A204.1 (cell line): ENCODE measurements at regions not wholly inside any gene's neighbourhood (a gene's known extent, or its start where the extent isn't known, plus 50 kb on each side); places are given as distances from the start of the nearest gene placed in this dataset.

Experiments used
- FAIRE-seq: peaks from 2 replicates; lab custom pipeline; 2012; peaks lifted over from hg19 to GRCh38; lab: Jason Lieb, UNC

GRCh38 chr1:237981223-237981622 is 90.5 kb upstream of the ZP4 start:
- FAIRE-seq: no peak

- no peak for FAIRE-seq
These were observed 85.6 kb upstream of the ZP4 start for GRCh38 chr1:237976331-237976730.

DNA sequence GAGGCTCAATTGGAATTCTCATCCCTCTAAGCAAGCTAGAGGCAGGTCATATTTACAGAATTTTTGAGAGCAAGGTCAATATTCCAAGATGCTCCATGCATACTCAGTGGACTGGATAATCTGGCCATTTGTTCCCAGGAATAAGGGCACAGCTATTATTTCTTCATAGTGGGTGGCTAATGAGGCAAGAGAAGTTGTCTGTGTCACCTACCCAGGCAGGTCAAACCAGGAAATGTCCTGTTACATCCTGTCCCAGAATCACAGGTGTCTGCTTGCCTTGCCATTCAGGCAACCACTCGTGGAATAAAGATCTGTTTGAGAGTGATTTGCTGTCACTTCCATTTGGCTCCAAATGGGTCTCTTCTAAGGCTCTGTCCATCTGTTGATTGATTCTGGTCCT is 85.2 kb upstream of the ZP4 start:
- FAIRE-seq: no peak

DNA sequence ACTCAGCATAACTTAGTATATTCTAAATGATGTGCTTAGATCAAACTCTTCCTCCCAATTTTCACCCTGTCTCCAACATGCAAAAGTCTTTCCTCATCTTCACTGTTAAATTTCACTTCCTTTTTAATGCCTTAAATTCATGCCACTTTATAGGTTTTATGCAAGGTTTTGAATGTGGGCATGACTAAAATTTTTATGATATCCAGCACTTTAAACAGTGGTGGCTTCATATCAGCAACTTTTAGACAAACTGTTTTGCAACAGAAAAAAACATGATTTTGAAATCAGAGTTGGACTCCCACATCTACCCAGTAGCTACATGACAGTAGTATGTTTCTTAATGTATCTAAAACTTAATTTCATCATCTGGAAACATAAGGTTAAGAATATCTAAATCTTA is 84.7 kb upstream of the ZP4 start:
- FAIRE-seq: no peak

- FAIRE-seq: no peak
These were observed 81.5 kb upstream of the ZP4 start for GRCh38 chr1:237972186-237972585.

DNA sequence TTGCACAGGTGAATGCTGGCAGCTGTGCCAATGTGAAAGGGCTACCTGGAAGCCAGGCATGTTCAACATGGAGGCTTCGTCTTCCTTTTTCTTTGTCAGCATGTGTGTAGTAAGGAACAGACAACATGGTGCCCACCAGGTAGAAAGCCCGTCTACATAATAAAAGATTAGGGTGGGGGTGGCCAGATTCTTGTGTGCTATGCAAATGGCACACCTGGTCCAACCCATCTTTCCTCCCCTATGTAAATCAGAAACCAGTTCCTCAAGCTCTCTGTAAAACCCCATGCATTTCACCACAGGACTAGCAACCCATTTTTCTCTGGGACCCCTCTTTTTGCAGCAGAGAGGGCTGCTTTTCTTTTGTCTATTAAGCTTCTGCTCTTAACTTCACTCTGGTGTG is 72.3 kb upstream of the ZP4 start:
- FAIRE-seq: no peak

DNA sequence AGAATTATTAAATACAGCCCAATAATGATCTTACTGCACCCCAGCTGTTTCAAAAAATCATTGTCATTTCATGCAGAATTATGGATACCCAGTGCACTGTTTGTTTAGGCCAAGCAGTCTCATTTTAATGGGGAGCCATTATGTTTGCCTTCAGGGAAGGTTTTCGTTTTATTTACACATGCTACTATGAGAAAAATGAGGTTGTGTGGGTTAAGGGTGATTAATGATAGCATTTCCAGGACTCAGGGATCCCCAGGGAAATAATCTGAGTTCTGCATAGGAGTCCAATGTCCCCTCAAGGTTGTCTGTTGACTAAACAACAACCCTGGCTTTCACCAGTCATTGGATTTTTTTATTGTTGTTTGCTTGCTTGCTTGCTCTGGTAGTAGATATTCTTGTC is 71.0 kb upstream of the ZP4 start:
- no peak for FAIRE-seq

DNA sequence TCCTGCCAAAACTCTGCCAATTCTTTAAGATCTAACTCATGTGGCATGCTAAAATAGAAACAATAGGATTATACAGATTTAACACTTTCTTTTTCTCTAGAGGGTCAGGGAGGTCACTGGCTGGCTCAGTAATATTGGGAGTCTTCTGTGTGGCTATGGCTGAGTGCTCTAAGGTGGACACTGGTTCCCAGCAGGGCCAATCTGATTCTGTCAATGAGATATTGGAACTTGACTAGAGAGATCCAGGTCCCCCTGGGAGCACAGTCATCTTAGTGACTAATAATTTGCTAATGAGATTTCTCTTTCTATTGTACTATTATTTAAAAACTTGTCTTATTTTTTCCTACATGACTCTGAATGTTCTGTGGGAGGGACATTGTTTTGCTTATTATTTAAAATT is 69.1 kb upstream of the ZP4 start:
- FAIRE-seq: no peak

DNA sequence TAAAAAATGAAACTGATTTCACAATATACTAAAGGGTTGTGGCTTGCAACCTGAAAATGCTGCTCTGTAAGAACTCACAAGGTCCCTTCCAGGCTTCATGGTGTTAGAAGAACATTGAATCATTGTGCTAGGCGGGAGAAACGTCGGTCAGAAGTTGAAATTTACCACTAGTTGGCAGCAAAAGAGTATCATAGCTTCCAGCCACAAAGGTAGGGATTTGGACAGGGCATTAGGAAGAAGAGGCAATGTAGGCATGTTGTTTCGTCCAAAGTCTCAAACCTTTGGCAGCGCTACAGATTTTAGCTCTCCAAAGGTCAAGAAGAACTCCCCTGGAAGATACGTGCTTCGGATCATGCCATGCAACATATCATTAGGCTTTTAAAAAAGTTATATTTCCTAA is 62.5 kb upstream of the ZP4 start:
- no peak for FAIRE-seq
